ENCODE measurements at regions not wholly inside any gene's neighbourhood (a gene's known extent, or its start where the extent isn't known, plus 50 kb on each side); places are given as distances from the start of the nearest gene placed in this dataset.

- Histone ChIP-seq H3K27me3 (no peaks in the 10 kb centered on the region), H3K9me3 (peaks cover 0 to 7% (median 0%) of the 10 kb centered on the region in 4 donors), H3K27ac (no peak overlapping the region), H3K4me1 (no peaks in the 10 kb centered on the region), H3K36me3 (no peaks in the 10 kb centered on the region), H3K4me3 (no peak overlapping the region)
- no peak for DNase-seq (ENCODE audit: low spot score in 2 of 2)
- TF ChIP-seq CTCF (IDR thresholded peaks at IDR 0.05) (no peak), EP300 (IDR thresholded peaks at IDR 0.05) (no peak), POLR2A (IDR thresholded peaks at IDR 0.05) (no peak)
- WGBS, 2 donors: 84 to 86% methylated on average over 2 of the region's 2 CpGs
Measured at GRCh38 chr2:85959826-85960225, 71.0 kb upstream of the ST3GAL5 start.

GRCh38 chr2:85959185-85959584 is 70.4 kb upstream of the ST3GAL5 start:
- Histone ChIP-seq H3K4me3 (no peak overlapping the region), H3K27ac (no peak overlapping the region), H3K27me3 (no peaks in the 10 kb centered on the region), H3K9me3 (peaks cover 0 to 7% (median 0%) of the 10 kb centered on the region in 4 donors), H3K36me3 (no peaks in the 10 kb centered on the region), H3K4me1 (peaks cover 0 to 4% (median 0%) of the 10 kb centered on the region in 4 donors)
- TF ChIP-seq POLR2A (IDR thresholded peaks at IDR 0.05) (no peak), EP300 (IDR thresholded peaks at IDR 0.05) (no peak), CTCF (IDR thresholded peaks at IDR 0.05) (no peak)
- no peak for DNase-seq (ENCODE audit: low spot score in 2 of 2)
- WGBS, 2 donors: 30 to 46% methylated on average over 5 of the region's 5 CpGs

GRCh38 chr2:85958731-85959130 is 69.9 kb upstream of the ST3GAL5 start:
- H3K9me3 ChIP-seq: peaks cover 0 to 7% (median 0%) of the 10 kb centered on the region in 4 donors
- no peaks in the 10 kb centered on the region for H3K36me3 ChIP-seq
- no peak for TF ChIP-seq POLR2A (IDR thresholded peaks at IDR 0.05)
- no peak for TF ChIP-seq EP300 (IDR thresholded peaks at IDR 0.05)
- no peak for TF ChIP-seq CTCF (IDR thresholded peaks at IDR 0.05)
- 72 to 74% methylated on average over 15 of the region's 15 CpGs for WGBS, 2 donors
- H3K4me1 ChIP-seq: peaks cover 0 to 7% (median 0%) of the 10 kb centered on the region in 4 donors
- no peak overlapping the region for H3K4me3 ChIP-seq
- DNase-seq (ENCODE audit: low spot score in 2 of 2): no peak
- H3K27me3 ChIP-seq: no peaks in the 10 kb centered on the region
- H3K27ac ChIP-seq: no peak overlapping the region

GRCh38 chr2:85957256-85957655 is 68.5 kb upstream of the ST3GAL5 start:
- TF ChIP-seq EP300 (IDR thresholded peaks at IDR 0.05) (no peak), CTCF (IDR thresholded peaks at IDR 0.05) (no peak), POLR2A (IDR thresholded peaks at IDR 0.05) (no peak)
- Histone ChIP-seq H3K27me3 (no peaks in the 10 kb centered on the region), H3K4me3 (no peak overlapping the region), H3K4me1 (peaks cover 0 to 16% (median 0%) of the 10 kb centered on the region in 4 donors), H3K27ac (no peak overlapping the region), H3K36me3 (no peaks in the 10 kb centered on the region), H3K9me3 (peaks cover 0 to 7% (median 0%) of the 10 kb centered on the region in 4 donors)
- no peak for DNase-seq (ENCODE audit: low spot score in 2 of 2)
- WGBS, 2 donors: 78 to 83% methylated on average over 2 of the region's 2 CpGs

GRCh38 chr2:85956646-85957039 is 67.9 kb upstream of the ST3GAL5 start:
- TF ChIP-seq CTCF (IDR thresholded peaks at IDR 0.05) (no peak), EP300 (IDR thresholded peaks at IDR 0.05) (no peak)
- Histone ChIP-seq H3K9me3 (peaks cover 0 to 7% (median 0%) of the 10 kb centered on the region in 4 donors), H3K4me1 (peaks cover 0 to 16% (median 0%) of the 10 kb centered on the region in 4 donors), H3K27me3 (no peaks in the 10 kb centered on the region), H3K27ac (no peak overlapping the region), H3K36me3 (no peaks in the 10 kb centered on the region), H3K4me3 (no peak overlapping the region)
- DNase-seq (ENCODE audit: low spot score in 2 of 2): no peak
- WGBS, 2 donors: 91 to 92% methylated on average over 4 of the region's 4 CpGs

Measured in tibial nerve (tissue), 4 donors.